Right cardiac atrium (tissue), 5 donors: ENCODE measurements at regions not wholly inside any gene's neighbourhood (a gene's known extent, or its start where the extent isn't known, plus 50 kb on each side); places are given as distances from the start of the nearest gene placed in this dataset.
A peak's percentile ranks its signal among the peaks of the same experiment; 100 is the strongest.

Source experiments
- ATAC-seq, 2 donors: fragments of 200-7000 bp; cut with Tn5 transposase; one replicate each; pipeline versions ENCODE4 v1.8.0 to v1.9.1; 2020; ENCODE audit warnings: moderate library complexity in 2 of 2, mild to moderate bottlenecking in 1 of 2
- DNase-seq, 3 donors: peaks; one replicate each; pipeline ENCODE4 v3.0.0-alpha.2; 2020
- H3K27ac ChIP-seq: one replicate; pipeline ENCODE4 v1.5.1; 2013; ENCODE audit warnings: mild to moderate bottlenecking, low read length, control low read depth, moderate library complexity
- H3K27me3 ChIP-seq: one replicate; pipeline ENCODE4 v1.6.1; 2013; ENCODE audit not compliant: control insufficient read depth, insufficient read depth
- H3K4me1 ChIP-seq: one replicate; pipeline ENCODE4 v1.6.1; 2013; ENCODE audit warnings: low read length; ENCODE audit not compliant: control insufficient read depth, insufficient read depth
- H3K4me3 ChIP-seq: one replicate; pipeline ENCODE4 v1.5.1; 2013; ENCODE audit warnings: low read length, control low read depth
- H3K9me3 ChIP-seq: one replicate; pipeline ENCODE4 v1.6.1; 2013; ENCODE audit warnings: low read length; ENCODE audit not compliant: control insufficient read depth
- WGBS: extraction: QIAGEN DNeasy Blood & Tissue Kit; methylation state at CpG from one replicate; pipeline ENCODE4 v1.1.7; 2013; 5-methylcytosine and 5-hydroxymethylcytosine counted together
- intact Hi-C, 4 donors: fragments of 100-400 bp; cut with DNase I; formaldehyde crosslinking; loops; one replicate each; pipeline versions ENCODE4 v1.11.0 to v1.14.0; 2022 to 2023
- donor health status: healthy with polysubstance abuse.
- donor health status: DM: no; HTN: yes; CAD: no.
- donor health status: DM: no; HTN: no; CAD: no.
- donor health status: DM: no; HTN: yes; CAD: no; lungs with severe emphysema.
- donor health status: DM: yes; HTN: yes; CAD: no.

- no peak for ATAC-seq
- no peak for DNase-seq
- intact Hi-C loops, result no loop called here
- 49% methylated on average over 3 of the region's 3 CpGs for WGBS
- H3K4me3 ChIP-seq, result no peak overlapping the region
- no peak overlapping the region for H3K27ac ChIP-seq
- no peaks in the 10 kb centered on the region for H3K9me3 ChIP-seq
- H3K27me3 ChIP-seq, result no peaks in the 10 kb centered on the region
- peaks cover 7% of the 10 kb centered on the region for H3K4me1 ChIP-seq
Observed at GRCh38 chr6:14444295-14444972, 326.9 kb downstream of the CD83 start.

- no peak for ATAC-seq
- no peak overlapping the region for H3K4me3 ChIP-seq
- H3K9me3 ChIP-seq, result no peaks in the 10 kb centered on the region
- H3K4me1 ChIP-seq, result peaks cover 6% of the 10 kb centered on the region
- no peak overlapping the region for H3K27ac ChIP-seq
- no peaks in the 10 kb centered on the region for H3K27me3 ChIP-seq
- intact Hi-C loops, result no loop called here
- DNase-seq, result no peak
- 97% methylated on average over 2 of the region's 2 CpGs for WGBS
Observed at GRCh38 chr6:14447240-14447639, 329.7 kb downstream of the CD83 start.

GRCh38 chr6:14448246-14448645 is 330.7 kb downstream of the CD83 start:
- WGBS, result 94% methylated on average over 1 of the region's 1 CpG
- no peak for DNase-seq
- intact Hi-C loops, result no loop called here
- Histone ChIP-seq H3K27me3 (no peaks in the 10 kb centered on the region), H3K4me1 (peaks cover 6% of the 10 kb centered on the region), H3K9me3 (no peaks in the 10 kb centered on the region), H3K4me3 (no peak overlapping the region), H3K27ac (no peak overlapping the region)
- ATAC-seq, result no peak

GRCh38 chr6:14450133-14450504 is 332.5 kb downstream of the CD83 start:
- Histone ChIP-seq H3K9me3 (no peaks in the 10 kb centered on the region), H3K4me1 (peaks cover 6% of the 10 kb centered on the region), H3K27ac (peak overlapping the region; percentile 14), H3K27me3 (no peaks in the 10 kb centered on the region), H3K4me3 (no peak overlapping the region)
- DNase-seq (no peak), ATAC-seq (no peak)
- intact Hi-C loops, result no loop called here
- whole genome bisulfite sequencing, result 43% methylated on average over 12 of the region's 12 CpGs

- Histone ChIP-seq H3K4me1 (peaks cover 6% of the 10 kb centered on the region), H3K4me3 (no peak overlapping the region), H3K27me3 (no peaks in the 10 kb centered on the region), H3K9me3 (no peaks in the 10 kb centered on the region), H3K27ac (no peak overlapping the region)
- WGBS, result 79% methylated on average over 6 of the region's 6 CpGs
- no peak for DNase-seq
- ATAC-seq, result no peak
- intact Hi-C loops, result no loop called here
Observed at GRCh38 chr6:14450578-14450977, 333.0 kb downstream of the CD83 start.

GRCh38 chr6:14451594-14452374 is 334.2 kb downstream of the CD83 start:
- intact Hi-C loops, result no loop called here
- DNase-seq (no peak), ATAC-seq (no peak)
- Histone ChIP-seq H3K27ac (no peak overlapping the region), H3K9me3 (no peaks in the 10 kb centered on the region), H3K27me3 (no peaks in the 10 kb centered on the region), H3K4me1 (peaks cover 10% of the 10 kb centered on the region), H3K4me3 (no peak overlapping the region)
- WGBS, result 94% methylated on average over 9 of the region's 9 CpGs

- Histone ChIP-seq H3K27me3 (no peaks in the 10 kb centered on the region), H3K4me1 (peaks cover 10% of the 10 kb centered on the region), H3K27ac (no peak overlapping the region), H3K9me3 (no peaks in the 10 kb centered on the region), H3K4me3 (no peak overlapping the region)
- ATAC-seq (no peak), DNase-seq (no peak)
- intact Hi-C loops, result no loop called here
- WGBS, result 77% methylated on average over 17 of the region's 17 CpGs
Observed at GRCh38 chr6:14452567-14453527, 335.3 kb downstream of the CD83 start.

GRCh38 chr6:14453712-14454472 is 336.3 kb downstream of the CD83 start:
- Histone ChIP-seq H3K9me3 (no peaks in the 10 kb centered on the region), H3K27me3 (no peaks in the 10 kb centered on the region), H3K4me3 (no peak overlapping the region), H3K27ac (no peak overlapping the region), H3K4me1 (peaks cover 12% of the 10 kb centered on the region)
- no peak for DNase-seq
- 88% methylated on average over 6 of the region's 6 CpGs for WGBS
- intact Hi-C loops, result no loop called here
- ATAC-seq, result no peak

DNA sequence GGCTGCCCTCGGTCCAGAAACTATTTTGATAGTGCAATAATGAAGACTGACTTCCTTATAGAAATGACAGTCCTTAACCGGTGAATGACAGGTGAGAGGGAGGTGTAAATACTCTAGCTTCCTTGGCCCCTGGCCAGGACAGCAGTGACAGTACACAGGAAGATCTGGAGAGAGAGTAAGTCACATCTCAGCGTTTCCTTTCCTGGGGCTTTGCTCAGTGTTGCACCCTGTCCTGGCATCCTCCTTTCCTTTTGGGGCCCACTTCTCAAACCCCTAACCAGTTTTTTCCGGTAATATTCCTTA is 336.9 kb downstream of the CD83 start:
- WGBS, result 66% methylated on average over 4 of the region's 4 CpGs
- Histone ChIP-seq H3K27me3 (no peaks in the 10 kb centered on the region), H3K27ac (no peak overlapping the region), H3K4me1 (peaks cover 8% of the 10 kb centered on the region), H3K4me3 (no peak overlapping the region), H3K9me3 (no peaks in the 10 kb centered on the region)
- intact Hi-C loops, result no loop called here
- DNase-seq, result peak in 1 of 3 donors; percentile 66
- ATAC-seq, result no peak

- ATAC-seq, result peak in 1 of 2 donors; percentile 61
- no peaks in the 10 kb centered on the region for H3K9me3 ChIP-seq
- H3K27ac ChIP-seq, result no peak overlapping the region
- WGBS, result 65% methylated on average over 3 of the region's 3 CpGs
- H3K27me3 ChIP-seq, result no peaks in the 10 kb centered on the region
- peaks cover 5% of the 10 kb centered on the region for H3K4me1 ChIP-seq
- no peak overlapping the region for H3K4me3 ChIP-seq
- no peak for DNase-seq
- intact Hi-C loops, result no loop called here
Observed at GRCh38 chr6:14455427-14455826, 337.9 kb downstream of the CD83 start.
